Stimulated activated CD4-positive, alpha-beta T cell treated with anti-CD3 and anti-CD28 coated beads, TNF-alpha, amount 100 ng/mL, for 48 hours (primary cell): ENCODE measurements at regions not wholly inside any gene's neighbourhood (a gene's known extent, or its start where the extent isn't known, plus 50 kb on each side); places are given as distances from the start of the nearest gene placed in this dataset.
"Not testable (repeated sequence)": the region's sequence is repeated elsewhere in the genome, so short reads cannot be mapped to it uniquely, and the experiment has no call there.

ENCODE experiments used
- DNase-seq, 3 donors: peaks; one replicate each; pipeline ENCODE4 v3.0.0-alpha.2; 2020; ENCODE audit warnings: low read depth in 3 of 3

DNA sequence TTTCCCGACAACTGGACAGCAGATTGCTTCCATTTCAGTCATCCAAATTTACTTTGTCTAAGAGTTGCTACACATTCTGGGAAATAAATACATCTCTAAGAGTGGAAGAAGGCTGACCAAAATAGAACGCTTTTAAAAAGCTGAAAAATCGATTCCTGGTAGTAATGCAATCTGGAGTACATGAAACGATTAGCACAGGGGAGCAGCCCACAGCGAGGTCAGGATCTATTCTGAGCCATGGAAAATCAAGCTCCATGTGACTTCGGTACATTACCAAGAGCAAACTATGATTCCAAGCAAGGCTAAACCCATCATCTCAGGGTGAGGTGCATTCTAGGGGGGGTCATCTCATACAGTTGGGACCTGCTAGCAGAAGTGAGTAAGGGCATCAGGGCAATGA is 249.3 kb downstream of the BLID start:
- DNase-seq: no peak

DNA sequence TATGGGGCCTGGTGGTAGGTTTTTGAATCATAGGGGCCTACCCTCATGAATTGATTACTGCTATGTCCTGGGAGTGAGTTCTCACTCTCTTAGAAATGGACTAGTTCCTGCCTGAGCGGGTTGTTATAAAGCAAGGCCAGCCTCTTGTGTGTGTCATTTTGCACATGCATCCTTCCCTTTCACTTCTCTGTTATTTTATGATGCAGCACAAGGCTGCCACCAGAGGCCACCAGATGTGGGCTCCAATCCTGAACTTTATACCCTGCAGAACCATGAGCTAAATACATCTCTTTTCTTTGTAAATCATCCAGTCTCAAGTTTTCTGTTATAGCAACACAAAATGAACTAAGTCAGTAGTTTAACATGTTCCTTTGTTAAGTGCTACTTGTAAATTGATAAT is 251.4 kb downstream of the BLID start:
- no peak for DNase-seq

DNA sequence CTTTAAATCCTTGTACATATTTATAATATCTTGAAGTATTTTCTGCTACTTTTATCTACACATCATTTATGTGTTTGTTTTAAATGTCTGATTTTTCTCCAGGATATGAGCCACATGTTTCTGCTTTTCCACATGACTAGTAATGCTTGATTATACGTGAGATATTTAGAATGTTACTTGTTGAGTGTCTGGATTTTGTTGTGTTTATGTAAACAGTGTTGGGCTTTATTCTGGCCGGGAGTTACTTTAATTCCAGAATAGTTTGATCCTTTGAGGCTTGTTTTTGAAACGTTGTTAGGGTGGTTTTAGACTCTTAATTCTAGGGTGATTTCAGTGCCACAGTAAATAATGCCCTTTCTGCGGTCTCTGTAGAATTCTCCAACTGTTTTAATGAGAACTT is 252.9 kb downstream of the BLID start:
- DNase-seq: no peak

DNA sequence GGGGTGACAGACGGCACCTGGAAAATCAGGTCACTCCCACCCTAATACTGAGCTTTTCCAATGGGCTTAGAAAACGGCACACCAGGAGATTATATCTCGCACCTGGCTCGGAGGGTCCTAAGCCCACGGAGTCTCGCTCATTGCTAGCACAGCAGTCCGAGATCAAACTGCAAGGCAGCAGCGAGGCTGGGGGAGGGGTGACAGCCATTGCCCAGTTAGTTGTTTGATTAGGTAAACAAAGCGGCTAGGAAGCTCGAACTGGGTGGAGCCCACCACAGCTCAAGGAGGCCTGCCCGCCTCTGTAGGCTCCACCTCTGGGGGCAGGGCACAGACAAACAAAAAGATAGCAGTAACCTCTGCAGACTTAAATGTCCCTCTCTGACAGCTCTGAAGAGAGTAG is 260.9 kb downstream of the BLID start:
- DNase-seq: not testable (repeated sequence)

DNA sequence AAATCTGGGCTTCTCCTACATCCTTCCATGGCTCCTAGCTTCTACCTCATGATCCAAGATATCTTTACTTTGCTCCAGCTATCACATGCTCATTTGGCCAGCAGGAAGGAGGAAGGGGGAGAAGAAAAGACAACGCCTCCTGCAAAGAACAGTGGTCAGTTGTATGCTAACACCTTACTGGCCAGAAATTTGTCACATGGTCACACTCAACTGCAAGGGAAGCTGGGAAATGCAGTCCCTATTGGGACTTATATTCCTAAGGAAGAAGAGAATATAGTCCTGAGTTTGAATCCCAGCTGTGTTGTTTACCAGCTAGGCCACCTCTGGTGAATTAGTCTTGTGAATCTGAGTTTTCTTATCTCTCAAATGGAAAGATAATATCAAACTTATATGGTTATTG is 272.0 kb downstream of the BLID start:
- no peak for DNase-seq

DNA sequence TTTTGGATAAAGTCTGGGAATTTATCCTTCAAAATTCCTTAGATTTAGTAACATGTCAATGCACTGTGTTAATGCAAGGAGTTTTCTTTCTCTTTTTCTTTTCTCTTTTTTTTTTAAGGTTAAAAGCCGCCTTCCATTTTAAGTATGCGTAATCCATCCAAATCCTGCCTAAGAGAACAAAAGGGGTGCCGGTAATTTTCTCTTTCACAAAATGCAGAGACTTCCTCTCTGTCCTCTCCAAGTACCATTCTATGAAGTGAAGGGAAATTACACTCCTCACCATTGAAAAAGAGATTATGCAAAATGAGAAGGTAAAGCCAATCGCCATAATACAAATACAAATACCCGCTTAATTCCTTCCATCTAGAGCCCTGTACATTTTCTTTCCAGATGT is 273.8 kb downstream of the BLID start:
- no peak for DNase-seq

DNA sequence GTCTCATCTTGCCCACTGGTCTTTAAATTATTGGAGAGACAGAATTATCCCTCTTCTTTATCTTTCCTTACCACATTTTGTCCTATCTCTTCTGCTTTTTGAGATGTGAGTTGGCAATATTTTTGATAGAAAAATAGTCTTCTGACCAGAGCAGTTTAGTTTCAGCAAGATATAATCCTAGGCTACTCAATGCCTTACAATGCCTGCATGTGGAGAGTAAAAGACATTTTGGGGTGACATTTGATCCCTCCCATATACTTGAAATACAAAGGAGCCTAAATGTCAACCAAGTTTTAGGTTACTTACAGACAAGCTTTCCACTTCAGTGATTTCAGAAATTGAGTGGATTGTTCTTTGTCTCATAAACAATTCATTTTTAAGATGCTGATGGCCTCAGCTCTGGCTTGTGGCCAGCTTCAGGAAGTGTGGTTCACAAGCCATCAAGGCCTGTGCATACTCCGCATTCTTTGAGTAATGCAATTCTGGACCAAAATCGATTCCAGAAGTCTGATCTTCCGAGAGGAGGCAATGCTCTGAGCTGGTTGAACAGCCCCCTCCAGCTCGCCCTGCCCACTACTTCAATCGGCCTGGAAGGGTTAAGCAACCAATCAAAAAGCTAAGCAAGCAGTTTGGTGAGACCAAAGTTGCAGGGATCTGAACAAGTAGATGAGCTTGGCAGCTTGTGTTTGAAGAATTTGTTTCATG is 274.4 kb downstream of the BLID start:
- DNase-seq: no peak

DNA sequence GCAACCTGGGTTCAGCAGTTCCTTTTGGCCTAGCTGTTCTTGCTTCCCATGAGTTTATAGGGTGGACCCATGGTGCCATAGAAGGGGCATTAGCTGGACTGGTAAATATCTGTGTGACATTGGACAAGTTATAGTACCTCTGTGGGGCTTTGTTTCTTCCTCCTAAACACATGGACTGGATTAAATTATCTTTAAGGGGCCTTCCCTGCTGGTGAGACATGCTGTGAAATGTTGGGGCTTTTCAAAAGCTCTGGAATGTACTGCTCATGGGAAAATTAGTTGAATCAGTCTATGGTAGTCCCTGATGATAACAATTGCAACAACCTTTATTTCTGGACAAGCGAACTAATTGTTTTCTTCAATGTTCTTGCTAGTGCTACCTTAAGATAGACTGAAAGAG is 276.2 kb downstream of the BLID start:
- no peak for DNase-seq

DNA sequence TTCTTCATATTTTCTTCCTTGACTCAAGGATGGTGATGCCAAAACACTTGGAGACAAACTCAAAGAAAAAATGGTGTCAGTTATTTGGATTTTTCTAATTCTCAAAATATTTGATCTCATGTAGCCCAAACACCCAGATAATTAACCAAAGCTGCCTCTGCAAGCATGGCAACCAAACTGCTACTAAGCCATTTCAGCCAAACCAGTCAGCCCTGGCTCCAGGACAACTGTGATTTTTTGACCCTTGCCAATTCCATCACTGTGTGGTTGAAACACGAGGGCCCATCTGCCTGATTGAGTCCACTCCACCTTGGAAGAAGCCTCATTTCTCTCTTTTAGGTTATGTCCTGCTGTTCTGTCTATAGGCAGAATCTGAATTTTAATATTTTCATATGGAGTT is 277.4 kb downstream of the BLID start:
- DNase-seq: no peak

DNA sequence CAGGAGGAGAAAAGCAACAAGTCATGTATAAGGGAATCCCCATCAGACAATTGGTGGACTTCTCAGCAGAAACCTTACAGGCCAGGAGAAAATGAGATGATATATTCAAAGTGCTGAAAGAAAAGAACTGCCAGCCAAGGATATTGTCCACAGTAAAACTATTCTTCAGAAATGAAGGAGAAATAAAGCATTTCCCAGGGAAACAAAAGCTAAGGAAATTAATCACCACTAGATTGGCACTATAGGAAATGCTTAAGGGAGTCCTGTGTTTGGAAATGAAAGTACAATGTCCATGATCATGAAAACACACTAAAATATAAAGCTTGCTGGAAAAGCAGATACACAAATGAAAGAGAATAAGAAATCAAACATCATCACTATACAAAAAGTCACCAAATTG is 282.0 kb downstream of the BLID start:
- no peak for DNase-seq

DNA sequence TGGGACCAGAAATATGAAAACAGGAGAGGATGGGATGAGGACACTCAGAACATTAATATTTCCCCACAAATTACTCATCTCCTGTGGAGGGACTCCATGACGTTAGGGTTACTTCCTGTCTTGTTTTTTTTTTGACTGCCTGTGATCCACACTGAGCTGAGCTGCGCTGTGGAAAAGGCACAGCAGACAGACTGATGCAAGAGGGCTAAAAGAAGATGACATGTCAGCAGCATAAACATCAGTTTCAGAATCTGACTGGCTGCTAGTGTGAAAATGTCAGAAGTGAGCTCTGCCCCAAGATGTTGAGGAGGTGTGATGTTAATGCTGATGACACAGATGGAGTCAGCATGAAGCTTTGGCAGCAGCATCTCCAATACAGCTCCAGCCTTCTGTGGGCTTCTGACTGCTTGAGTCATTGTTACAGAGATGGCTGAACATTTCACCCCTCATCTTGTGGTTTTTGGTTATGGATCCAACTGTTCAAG is 286.8 kb downstream of the BLID start:
- no peak for DNase-seq

DNA sequence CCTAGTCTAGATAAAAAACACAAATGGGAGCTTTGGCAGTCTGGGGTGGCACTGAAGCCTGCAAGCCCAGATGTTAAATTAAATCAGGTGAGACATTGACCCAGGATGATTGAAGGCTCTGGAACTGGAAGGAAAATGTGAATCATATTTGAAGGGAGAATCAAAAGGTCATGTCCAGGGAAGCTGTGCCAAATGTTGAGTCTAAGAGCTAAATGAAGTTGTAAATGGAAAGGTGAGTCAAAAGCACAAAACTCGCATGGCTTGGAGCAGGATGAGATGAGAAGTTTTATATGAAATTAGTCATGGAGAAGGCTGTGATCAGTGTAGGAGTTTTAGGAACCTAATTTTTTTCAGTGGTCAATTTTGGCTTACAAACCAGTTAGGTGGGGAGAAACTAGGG is 301.1 kb downstream of the BLID start:
- DNase-seq: no peak

DNA sequence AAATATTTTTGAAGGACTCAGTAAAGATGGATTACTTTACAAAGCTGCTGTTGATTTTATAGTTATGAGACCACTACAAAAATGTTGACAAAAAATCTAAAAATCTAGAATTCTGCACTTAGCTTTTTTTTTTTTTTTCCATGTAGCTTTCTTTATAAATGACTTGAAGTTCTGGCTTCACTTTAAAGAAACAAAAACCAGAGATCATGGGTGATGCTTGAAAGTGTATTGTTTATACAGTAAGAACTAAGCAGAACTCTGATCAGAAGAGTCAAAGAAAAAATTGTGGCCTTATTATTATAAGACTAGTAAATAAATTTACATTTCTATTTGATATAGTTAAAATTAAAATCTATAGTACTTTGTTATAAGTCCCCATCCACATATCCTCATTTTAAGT is 301.7 kb downstream of the BLID start:
- DNase-seq: no peak

DNA sequence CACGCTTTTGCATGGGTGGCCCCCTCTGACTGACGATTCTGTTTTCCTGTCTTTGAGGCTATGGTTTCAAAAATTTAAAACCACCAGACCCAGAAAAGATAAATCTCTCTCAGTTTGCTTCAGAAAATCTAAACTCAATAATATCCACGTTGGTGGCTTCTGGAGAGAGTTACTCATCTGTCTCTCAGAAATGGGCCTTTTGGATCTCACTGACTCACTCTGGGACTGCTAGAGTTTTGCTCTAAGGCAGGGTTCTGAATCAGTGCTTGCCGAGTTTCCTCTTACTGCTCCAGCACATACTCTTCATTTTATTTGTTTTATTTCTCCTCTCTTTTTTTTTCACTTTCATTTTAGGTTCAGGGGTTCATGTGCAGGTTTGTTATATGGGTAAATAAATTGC is 305.7 kb downstream of the BLID start:
- DNase-seq: no peak

DNA sequence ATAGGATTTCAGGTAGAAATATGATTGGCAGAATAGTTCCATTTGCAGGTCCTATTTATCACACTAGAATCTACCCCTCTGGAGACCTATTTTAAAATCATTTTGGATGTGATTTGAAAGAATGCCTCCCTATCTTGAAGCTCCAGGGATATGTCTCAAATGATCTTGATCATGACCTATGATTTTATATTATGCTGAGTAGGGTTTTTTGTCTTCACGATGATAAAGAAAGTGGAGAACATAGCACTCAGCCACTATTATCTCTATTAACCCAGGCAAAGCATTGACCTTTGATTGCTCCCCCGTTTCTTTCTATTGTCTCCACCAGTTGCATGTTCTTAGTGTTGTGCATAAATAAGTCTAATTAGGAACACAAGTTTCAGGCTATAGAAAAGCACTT is 307.9 kb downstream of the BLID start:
- no peak for DNase-seq

DNA sequence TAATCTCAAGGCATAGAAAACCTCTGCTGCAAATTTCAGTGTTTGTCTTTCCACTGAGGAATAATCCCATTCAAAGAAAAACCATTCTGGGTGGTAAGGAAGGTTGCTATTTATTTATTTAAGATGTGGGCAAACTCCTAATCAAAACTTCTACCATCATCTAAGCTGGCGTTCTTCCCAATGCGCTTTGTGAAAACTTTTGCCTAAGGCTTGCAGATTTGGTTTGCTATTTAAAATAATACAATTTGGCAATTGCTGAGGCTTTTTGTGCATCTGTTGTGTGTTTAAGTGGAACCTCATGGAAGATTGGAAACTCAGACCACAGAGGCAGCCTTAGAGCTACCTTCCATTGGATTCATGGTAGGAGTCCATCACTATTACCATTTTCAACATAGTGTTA is 309.0 kb downstream of the BLID start:
- DNase-seq: no peak

DNA sequence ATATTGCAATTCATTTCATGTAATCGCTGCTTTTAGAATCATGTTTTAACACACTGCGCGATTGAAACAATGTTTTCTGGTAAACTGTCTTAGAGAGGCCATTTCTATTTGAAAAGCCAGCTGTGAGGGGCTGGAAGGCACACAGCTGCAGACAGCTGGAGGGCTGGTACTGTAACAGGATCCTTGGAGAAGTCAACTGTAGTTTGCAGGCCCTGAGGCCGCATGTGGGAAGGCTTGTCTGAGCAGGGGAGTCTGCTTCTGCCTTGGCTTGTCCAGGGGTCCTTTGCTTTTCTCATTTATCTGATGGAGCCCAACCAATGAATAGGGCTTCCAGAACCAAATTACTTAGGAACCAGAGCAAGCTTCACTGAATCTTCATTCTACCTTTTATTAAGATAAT is 313.5 kb downstream of the BLID start:
- DNase-seq: no peak

DNA sequence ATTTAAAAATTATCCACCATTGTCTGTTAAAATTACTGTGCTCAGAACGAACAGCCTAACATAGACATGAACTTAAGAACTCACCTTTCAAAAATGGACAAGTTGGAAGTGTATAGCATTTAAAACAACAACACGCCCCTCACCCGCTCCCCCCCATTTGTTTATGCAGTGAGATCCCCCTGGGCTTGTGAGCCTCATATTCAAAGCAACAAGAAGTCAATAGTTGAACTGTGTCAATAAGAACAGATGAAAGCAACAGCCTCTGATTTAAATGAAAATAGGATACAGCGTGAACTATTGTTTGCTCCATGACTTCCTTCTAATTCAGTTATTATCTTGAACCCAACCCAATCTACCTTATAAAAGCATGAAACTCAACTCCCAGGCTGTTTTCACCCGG is 314.2 kb downstream of the BLID start:
- no peak for DNase-seq

DNA sequence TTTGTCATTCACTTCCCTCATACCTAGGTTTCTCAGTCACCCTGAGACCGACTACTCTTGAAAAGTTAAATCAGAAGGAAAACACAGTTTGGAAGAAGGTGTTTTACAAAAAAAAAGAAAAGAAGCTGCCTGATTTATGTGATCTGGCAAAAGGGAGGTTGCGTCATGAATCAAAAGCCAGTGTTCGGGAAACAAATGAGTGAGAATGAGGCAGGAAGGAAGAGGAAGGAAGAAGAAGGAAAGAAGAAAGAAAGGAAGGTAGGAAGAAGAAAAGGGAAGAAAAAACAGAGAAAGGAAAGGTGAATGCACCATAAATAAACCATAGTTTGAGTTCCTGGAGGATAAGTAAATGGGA is 314.6 kb downstream of the BLID start:
- no peak for DNase-seq

DNA sequence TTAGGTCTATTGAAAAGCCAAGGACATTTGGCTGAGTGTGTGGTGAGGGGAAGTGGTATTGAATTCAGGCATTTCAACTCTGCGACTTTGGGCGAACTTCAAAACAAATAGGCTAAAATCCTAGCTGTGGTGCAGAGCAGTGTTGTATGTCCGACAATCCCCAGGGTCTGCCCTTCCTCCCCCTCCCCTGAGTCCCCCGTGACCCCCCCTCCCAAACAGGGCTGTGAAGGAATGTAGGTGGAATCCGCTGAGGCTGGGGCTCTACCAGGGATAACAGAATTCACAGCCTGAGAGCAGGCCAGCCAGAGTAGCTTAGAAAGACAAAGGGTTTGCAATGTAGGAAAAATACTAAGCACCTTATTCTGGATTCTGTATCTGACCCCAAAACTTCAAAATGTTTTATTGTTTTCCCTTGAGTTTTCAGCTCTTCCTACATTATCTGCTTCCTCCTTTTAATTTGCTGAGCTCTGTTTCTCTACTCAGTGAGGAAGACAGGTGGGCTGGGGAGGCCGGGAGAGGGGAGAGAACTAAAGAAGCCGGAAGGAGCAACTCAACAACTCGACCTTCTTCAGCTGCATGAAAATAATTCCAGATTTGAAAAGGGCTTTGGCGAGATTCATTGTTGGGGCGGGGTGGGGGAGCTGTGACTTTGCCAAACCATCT is 315.2 kb downstream of the BLID start:
- DNase-seq: no peak

DNA sequence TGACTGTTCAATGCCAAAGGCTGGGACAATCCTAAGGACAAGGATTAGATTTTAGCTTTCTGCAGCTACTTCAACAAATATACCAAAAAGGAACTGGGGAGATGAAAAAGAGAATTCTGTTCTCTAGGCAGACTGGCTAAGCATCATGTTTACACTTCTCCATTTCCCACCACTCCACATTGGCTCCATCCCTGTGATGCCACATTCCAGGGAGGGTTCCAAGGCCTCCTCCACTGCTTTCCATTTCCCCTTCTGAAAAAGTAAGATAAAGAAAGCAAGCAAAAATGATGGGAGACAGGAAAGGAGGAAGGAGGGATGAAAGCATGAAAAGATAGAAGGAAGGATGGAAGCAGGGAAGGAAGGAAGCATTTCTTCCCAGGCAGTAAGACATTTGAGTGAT is 315.8 kb downstream of the BLID start:
- DNase-seq: no peak

DNA sequence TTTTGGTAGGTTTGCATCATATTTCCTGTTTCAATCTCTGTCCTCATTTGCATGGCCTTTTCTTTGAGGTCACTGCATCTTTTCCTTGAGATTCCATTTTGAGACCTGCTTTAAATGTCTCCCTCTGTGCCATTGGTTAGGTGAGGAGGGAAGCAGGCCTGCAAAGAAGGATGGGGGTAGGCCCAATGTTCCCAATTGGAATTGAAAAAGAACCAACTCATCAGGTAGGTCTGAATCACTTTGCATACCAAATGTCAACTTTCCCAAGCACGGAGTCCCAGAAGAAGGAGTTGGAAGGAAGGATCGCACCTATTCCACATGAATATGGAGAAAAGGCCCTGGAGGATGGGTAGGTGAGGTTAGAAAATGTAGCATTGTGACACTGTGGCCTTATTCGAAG is 318.5 kb downstream of the BLID start:
- DNase-seq: no peak

DNA sequence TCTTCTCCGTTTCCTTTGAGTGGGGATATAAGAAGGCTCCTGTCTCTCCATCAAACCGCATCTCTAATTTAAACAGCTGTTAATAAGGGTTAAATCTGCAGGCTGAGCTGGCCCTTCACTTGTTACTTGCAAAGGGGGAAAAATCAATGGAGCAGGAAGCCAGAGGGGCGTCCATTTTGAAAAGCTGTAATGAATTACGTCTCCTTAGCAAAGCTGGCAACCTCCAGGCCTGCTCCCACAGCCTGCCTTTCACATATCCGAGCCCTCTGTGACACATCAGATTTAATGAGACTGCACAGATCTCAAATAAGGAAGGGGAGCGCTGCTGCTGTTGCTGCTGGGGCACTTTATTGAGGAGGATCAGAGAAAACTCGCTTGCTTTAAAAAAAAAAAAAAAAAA is 320.8 kb downstream of the BLID start:
- no peak for DNase-seq

DNA sequence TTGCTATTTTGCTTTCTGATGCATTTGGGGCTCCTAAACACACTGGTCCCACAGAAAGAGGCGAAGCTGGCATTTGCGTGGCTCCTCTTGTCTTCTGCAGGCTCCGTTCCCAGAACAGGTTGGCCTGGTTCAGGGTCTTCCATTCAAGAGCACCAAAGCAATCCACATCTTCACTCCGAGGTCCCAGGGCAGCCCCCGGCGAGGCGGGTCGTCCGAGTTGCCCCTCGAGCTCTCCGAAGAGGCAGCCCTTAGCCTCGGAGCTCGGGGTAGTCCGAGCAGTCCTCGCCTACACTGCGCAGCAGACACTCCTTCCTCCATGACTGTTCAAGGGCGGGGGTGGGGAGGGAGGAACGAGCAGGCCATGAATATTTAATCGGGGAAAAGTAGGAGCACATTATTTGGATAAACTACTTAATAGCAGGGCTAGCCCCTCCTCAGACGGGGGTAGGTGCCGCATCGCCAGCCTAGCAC is 321.3 kb downstream of the BLID start:
- no peak for DNase-seq
